Activated T-helper 1 cell treated with anti-CD3 and anti-CD28 coated beads, Interleukin-12 subunit alpha, Interleukin-12 subunit beta, Interleukin-2, Interleukin-4 antibody, amounts not matched to agents 30 ng/mL and 10 ng/mL and 1 ng/mL, durations not matched to agents 14 hours and 24 hours and 36 hours (primary cell): ENCODE measurements at regions not wholly inside any gene's neighbourhood (a gene's known extent, or its start where the extent isn't known, plus 50 kb on each side); places are given as distances from the start of the nearest gene placed in this dataset.
"Not testable (repeated sequence)": the region's sequence is repeated elsewhere in the genome, so short reads cannot be mapped to it uniquely, and the experiment has no call there.

Experiments used
- DNase-seq: peaks from one replicate; pipeline ENCODE4 v3.0.0; 2021; ENCODE audit warnings: low spot score
- H3K27ac Mint-ChIP-seq: one replicate; pipeline ENCODE4 v1.8.0; 2021; ENCODE audit warnings: mild to moderate bottlenecking, mixed read lengths
- H3K27me3 Mint-ChIP-seq: one replicate; pipeline ENCODE4 v1.8.0; 2022; ENCODE audit warnings: mild to moderate bottlenecking, moderate library complexity, mixed read lengths; ENCODE audit not compliant: insufficient read depth
- H3K36me3 Mint-ChIP-seq: one replicate; pipeline ENCODE4 v1.8.0; 2021; ENCODE audit warnings: low read depth, mixed read lengths
- H3K4me1 Mint-ChIP-seq: one replicate; pipeline ENCODE4 v1.8.0; 2021; ENCODE audit warnings: low read depth, mixed read lengths
- H3K4me3 Mint-ChIP-seq: one replicate; pipeline ENCODE4 v1.8.0; 2021; ENCODE audit warnings: mild to moderate bottlenecking, moderate library complexity, mixed read lengths
- H3K9me3 Mint-ChIP-seq: one replicate; pipeline ENCODE4 v1.8.0; 2021; ENCODE audit warnings: mixed read lengths
- intact Hi-C: fragments of 100-400 bp; cut with micrococcal nuclease; formaldehyde crosslinking; loops from one replicate; pipeline ENCODE4 v1.15.1; 2024

GRCh38 chr12:31220061-31220460 is 105.9 kb downstream of the SINHCAF start:
- Mint-ChIP-seq H3K36me3 (no peaks in the 10 kb centered on the region), H3K9me3 (no peaks in the 10 kb centered on the region), H3K4me3 (no peak overlapping the region), H3K27me3 (peaks cover 1% of the 10 kb centered on the region), H3K27ac (no peak overlapping the region), H3K4me1 (no peaks in the 10 kb centered on the region)
- DNase-seq, result no peak
- intact Hi-C loops, result no loop called here

GRCh38 chr12:31220633-31221550 is 105.1 kb downstream of the SINHCAF start:
- Mint-ChIP-seq H3K9me3 (no peaks in the 10 kb centered on the region), H3K36me3 (no peaks in the 10 kb centered on the region), H3K27ac (no peak overlapping the region), H3K27me3 (peaks cover 1% of the 10 kb centered on the region), H3K4me1 (no peaks in the 10 kb centered on the region), H3K4me3 (no peak overlapping the region)
- intact Hi-C loops, result no loop called here
- no peak for DNase-seq

- H3K4me1 Mint-ChIP-seq, result no peaks in the 10 kb centered on the region
- intact Hi-C loops, result no loop called here
- H3K4me3 Mint-ChIP-seq, result no peak overlapping the region
- DNase-seq, result no peak
- no peaks in the 10 kb centered on the region for H3K9me3 Mint-ChIP-seq
- H3K27ac Mint-ChIP-seq, result no peak overlapping the region
- H3K36me3 Mint-ChIP-seq, result no peaks in the 10 kb centered on the region
- H3K27me3 Mint-ChIP-seq, result peaks cover 1% of the 10 kb centered on the region
These were observed 104.4 kb downstream of the SINHCAF start for GRCh38 chr12:31221551-31221945.

GRCh38 chr12:31222620-31223222 is 103.2 kb downstream of the SINHCAF start:
- no peaks in the 10 kb centered on the region for H3K9me3 Mint-ChIP-seq
- H3K36me3 Mint-ChIP-seq, result no peaks in the 10 kb centered on the region
- no peak overlapping the region for H3K4me3 Mint-ChIP-seq
- DNase-seq, result no peak
- no peak overlapping the region for H3K27ac Mint-ChIP-seq
- H3K27me3 Mint-ChIP-seq, result peaks cover 1% of the 10 kb centered on the region
- H3K4me1 Mint-ChIP-seq, result no peaks in the 10 kb centered on the region
- intact Hi-C loops, result no loop called here

- H3K36me3 Mint-ChIP-seq, H3K4me1 Mint-ChIP-seq, H3K9me3 Mint-ChIP-seq, DNase-seq, intact Hi-C loops, H3K27ac Mint-ChIP-seq, H3K27me3 Mint-ChIP-seq, H3K4me3 Mint-ChIP-seq: not testable (repeated sequence)
These were observed 102.3 kb downstream of the SINHCAF start for GRCh38 chr12:31223640-31224039.

GRCh38 chr12:31224768-31225448 is 101.0 kb downstream of the SINHCAF start:
- DNase-seq, result no peak
- no peaks in the 10 kb centered on the region for H3K36me3 Mint-ChIP-seq
- H3K4me1 Mint-ChIP-seq, result no peaks in the 10 kb centered on the region
- H3K27ac Mint-ChIP-seq, result no peak overlapping the region
- intact Hi-C loops, result no loop called here
- H3K27me3 Mint-ChIP-seq, result peaks cover 1% of the 10 kb centered on the region
- no peak overlapping the region for H3K4me3 Mint-ChIP-seq
- no peaks in the 10 kb centered on the region for H3K9me3 Mint-ChIP-seq

- Mint-ChIP-seq H3K27ac (no peak overlapping the region), H3K4me1 (no peaks in the 10 kb centered on the region), H3K27me3 (peaks cover 1% of the 10 kb centered on the region), H3K4me3 (no peak overlapping the region), H3K9me3 (no peaks in the 10 kb centered on the region), H3K36me3 (no peaks in the 10 kb centered on the region)
- DNase-seq, result no peak
- intact Hi-C loops, result no loop called here
These were observed 100.1 kb downstream of the SINHCAF start for GRCh38 chr12:31225656-31226535.

GRCh38 chr12:31226639-31227038 is 99.3 kb downstream of the SINHCAF start:
- peaks cover 1% of the 10 kb centered on the region for H3K27me3 Mint-ChIP-seq
- no peaks in the 10 kb centered on the region for H3K9me3 Mint-ChIP-seq
- H3K27ac Mint-ChIP-seq, result no peak overlapping the region
- H3K4me3 Mint-ChIP-seq, result no peak overlapping the region
- no peak for DNase-seq
- no peaks in the 10 kb centered on the region for H3K4me1 Mint-ChIP-seq
- intact Hi-C loops, result no loop called here
- no peaks in the 10 kb centered on the region for H3K36me3 Mint-ChIP-seq

GRCh38 chr12:31227401-31227981 is 98.5 kb downstream of the SINHCAF start:
- no peaks in the 10 kb centered on the region for H3K36me3 Mint-ChIP-seq
- H3K27me3 Mint-ChIP-seq, result peaks cover 1% of the 10 kb centered on the region
- H3K4me3 Mint-ChIP-seq, result no peak overlapping the region
- no peaks in the 10 kb centered on the region for H3K4me1 Mint-ChIP-seq
- no peak overlapping the region for H3K27ac Mint-ChIP-seq
- H3K9me3 Mint-ChIP-seq, result no peaks in the 10 kb centered on the region
- intact Hi-C loops, result no loop called here
- no peak for DNase-seq

GRCh38 chr12:31228811-31229792 is 96.8 kb downstream of the SINHCAF start:
- H3K4me1 Mint-ChIP-seq, result no peaks in the 10 kb centered on the region
- H3K4me3 Mint-ChIP-seq, result no peak overlapping the region
- no peaks in the 10 kb centered on the region for H3K9me3 Mint-ChIP-seq
- no peak overlapping the region for H3K27ac Mint-ChIP-seq
- peaks cover 1% of the 10 kb centered on the region for H3K27me3 Mint-ChIP-seq
- H3K36me3 Mint-ChIP-seq, result no peaks in the 10 kb centered on the region
- intact Hi-C loops, result no loop called here
- DNase-seq, result no peak

- H3K27me3 Mint-ChIP-seq, result peaks cover 5% of the 10 kb centered on the region
- no peak overlapping the region for H3K4me3 Mint-ChIP-seq
- no peak for DNase-seq
- intact Hi-C loops, result no loop called here
- no peak overlapping the region for H3K27ac Mint-ChIP-seq
- no peaks in the 10 kb centered on the region for H3K9me3 Mint-ChIP-seq
- no peaks in the 10 kb centered on the region for H3K4me1 Mint-ChIP-seq
- H3K36me3 Mint-ChIP-seq, result no peaks in the 10 kb centered on the region
These were observed 95.9 kb downstream of the SINHCAF start for GRCh38 chr12:31230004-31230403.
